GM12878 (cell line): ENCODE measurements at regions not wholly inside any gene's neighbourhood (a gene's known extent, or its start where the extent isn't known, plus 50 kb on each side); places are given as distances from the start of the nearest gene placed in this dataset.

Source experiments
- IKZF1 ChIP-seq: fragments of 450-650 bp; conservative IDR thresholded peaks from 2 replicates; pipeline ENCODE4 v1.6.1; 2017; ENCODE audit warnings: antibody characterized with exemption, mild to moderate bottlenecking
- TF ChIP-seq, protein P1 (sequence below), 3 experiments: IDR thresholded peaks in 2 of 3; conservative IDR thresholded peaks in 1 of 3; 2 replicates each; pipeline ENCODE4 v1.5.1; 2011; ENCODE audit warnings: low read depth in 3 of 3, low read length in 3 of 3, mild to moderate bottlenecking in 3 of 3, control low read depth in 2 of 3, moderate library complexity in 2 of 3, inconsistent platforms in 1 of 3, mixed read lengths in 1 of 3; ENCODE audit not compliant: control insufficient read depth in 2 of 3, insufficient read depth in 1 of 3; ENCODE audit errors: extremely low read depth in 1 of 3

DNA sequence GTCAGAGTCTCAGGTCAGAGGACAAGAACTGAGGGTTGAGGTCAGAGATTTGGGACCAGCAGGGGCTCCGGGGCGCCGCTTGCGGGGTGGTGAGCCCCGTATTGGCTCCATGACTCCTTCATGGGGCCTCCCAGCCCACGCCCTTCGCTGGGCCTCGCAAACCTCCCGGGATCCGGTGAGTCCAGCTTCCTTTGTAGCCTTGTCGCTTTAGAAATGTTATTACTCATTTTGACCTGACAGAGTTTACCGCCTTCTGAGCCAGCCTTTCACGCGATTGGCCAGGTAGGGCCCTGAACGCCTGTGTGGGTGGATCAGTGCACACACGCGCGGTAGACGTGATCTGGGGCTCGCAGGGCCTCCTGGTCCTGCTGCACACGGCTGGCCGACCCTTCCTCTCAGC lies 181.1 kb downstream of the ERMARD start:
- TF ChIP-seq, protein P1, sequence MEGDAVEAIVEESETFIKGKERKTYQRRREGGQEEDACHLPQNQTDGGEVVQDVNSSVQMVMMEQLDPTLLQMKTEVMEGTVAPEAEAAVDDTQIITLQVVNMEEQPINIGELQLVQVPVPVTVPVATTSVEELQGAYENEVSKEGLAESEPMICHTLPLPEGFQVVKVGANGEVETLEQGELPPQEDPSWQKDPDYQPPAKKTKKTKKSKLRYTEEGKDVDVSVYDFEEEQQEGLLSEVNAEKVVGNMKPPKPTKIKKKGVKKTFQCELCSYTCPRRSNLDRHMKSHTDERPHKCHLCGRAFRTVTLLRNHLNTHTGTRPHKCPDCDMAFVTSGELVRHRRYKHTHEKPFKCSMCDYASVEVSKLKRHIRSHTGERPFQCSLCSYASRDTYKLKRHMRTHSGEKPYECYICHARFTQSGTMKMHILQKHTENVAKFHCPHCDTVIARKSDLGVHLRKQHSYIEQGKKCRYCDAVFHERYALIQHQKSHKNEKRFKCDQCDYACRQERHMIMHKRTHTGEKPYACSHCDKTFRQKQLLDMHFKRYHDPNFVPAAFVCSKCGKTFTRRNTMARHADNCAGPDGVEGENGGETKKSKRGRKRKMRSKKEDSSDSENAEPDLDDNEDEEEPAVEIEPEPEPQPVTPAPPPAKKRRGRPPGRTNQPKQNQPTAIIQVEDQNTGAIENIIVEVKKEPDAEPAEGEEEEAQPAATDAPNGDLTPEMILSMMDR (IDR thresholded peaks at IDR 0.05 in 2 of 3, conservative IDR thresholded peaks at IDR 0.05 in 1 of 3; ENCODE audit: control insufficient read depth in 2 of 3, extremely low read depth in 1 of 3, insufficient read depth in 1 of 3, low read depth in 3 of 3, low read length in 3 of 3) = no peak
- TF ChIP-seq IKZF1 = no peak
